D721Med (cell line): ENCODE measurements at regions not wholly inside any gene's neighbourhood (a gene's known extent, or its start where the extent isn't known, plus 50 kb on each side); places are given as distances from the start of the nearest gene placed in this dataset.

Experiments
- DNase-seq: peaks from one replicate; pipeline ENCODE4 v3.0.0; 2011; ENCODE audit warnings: low spot score; ENCODE audit not compliant: insufficient read length
- FAIRE-seq: peaks from 2 replicates; lab custom pipeline; 2011; peaks lifted over from hg19 to GRCh38; lab: Jason Lieb, UNC
- TF ChIP-seq, protein P1 (sequence below): IDR thresholded peaks from 2 replicates; pipeline ENCODE4 v1.5.1; 2012; ENCODE audit warnings: mild to moderate bottlenecking, control low read depth; ENCODE audit not compliant: insufficient read depth; ENCODE audit errors: missing control alignments

DNA sequence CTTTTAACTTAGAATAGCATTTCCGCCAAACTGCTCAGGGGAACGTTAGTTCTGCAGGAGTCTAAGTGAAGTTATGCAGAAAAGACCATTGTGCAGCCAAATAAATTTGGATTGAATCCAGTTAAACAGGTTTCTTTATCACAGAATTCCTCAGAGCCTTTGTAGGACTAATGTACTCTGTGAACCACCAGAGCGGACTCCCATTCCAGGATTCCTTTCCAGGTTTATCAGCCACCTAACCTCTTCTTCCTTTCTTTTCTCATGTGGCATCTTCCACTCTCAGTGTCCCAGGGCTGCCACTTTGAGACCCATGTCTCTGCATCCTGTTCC lies 350.4 kb downstream of the TSN start:
- FAIRE-seq (no peak), DNase-seq (no peak)
- TF ChIP-seq, protein P1, sequence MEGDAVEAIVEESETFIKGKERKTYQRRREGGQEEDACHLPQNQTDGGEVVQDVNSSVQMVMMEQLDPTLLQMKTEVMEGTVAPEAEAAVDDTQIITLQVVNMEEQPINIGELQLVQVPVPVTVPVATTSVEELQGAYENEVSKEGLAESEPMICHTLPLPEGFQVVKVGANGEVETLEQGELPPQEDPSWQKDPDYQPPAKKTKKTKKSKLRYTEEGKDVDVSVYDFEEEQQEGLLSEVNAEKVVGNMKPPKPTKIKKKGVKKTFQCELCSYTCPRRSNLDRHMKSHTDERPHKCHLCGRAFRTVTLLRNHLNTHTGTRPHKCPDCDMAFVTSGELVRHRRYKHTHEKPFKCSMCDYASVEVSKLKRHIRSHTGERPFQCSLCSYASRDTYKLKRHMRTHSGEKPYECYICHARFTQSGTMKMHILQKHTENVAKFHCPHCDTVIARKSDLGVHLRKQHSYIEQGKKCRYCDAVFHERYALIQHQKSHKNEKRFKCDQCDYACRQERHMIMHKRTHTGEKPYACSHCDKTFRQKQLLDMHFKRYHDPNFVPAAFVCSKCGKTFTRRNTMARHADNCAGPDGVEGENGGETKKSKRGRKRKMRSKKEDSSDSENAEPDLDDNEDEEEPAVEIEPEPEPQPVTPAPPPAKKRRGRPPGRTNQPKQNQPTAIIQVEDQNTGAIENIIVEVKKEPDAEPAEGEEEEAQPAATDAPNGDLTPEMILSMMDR, result no peak

- TF ChIP-seq, protein P1, result no peak
- DNase-seq, result no peak
- FAIRE-seq, result no peak
Observed at GRCh38 chr2:122108186-122108585, 352.7 kb downstream of the TSN start.

DNA sequence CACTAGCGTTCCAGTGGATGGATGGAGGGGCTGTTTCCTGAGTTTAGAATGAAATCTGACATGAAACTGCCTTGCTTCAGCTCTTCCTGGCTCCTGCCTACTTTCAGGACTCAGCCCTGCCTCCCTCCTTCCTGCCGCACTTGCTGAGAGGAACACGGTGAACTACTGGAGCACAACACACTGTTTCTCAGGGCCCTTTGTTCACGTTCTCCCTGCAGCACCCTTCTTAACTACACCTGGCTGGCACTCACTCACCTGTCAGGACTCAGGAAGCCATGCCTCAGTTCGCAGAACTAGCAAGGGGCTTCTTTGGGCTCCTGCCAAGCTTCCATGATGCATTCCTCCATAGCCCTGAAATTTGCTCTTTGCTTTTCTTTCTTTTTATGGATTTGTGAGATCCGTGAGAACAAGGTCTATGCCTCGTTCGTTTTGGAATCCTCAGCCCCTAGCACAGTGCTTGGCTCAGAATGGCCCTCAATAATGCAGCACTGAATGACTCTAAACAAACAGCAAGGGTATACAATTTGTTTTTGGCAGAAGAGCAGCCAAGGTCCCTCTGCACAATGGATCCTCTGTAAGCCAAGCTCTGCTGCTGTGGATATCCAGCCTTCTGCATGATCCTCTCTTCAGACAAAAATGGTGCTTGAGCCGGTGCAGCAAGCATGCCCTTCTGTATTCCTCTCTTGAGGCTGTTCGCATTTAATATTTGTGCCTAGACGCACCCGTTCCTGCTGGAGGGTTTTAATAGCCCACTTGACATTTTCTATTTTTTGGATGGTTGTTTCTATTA lies 357.0 kb downstream of the TSN start:
- FAIRE-seq (no peak), DNase-seq (no peak)
- TF ChIP-seq, protein P1, result no peak

GRCh38 chr2:122114421-122114820 lies 359.0 kb downstream of the TSN start:
- FAIRE-seq (no peak), DNase-seq (no peak)
- TF ChIP-seq, protein P1, result no peak

- no peak for DNase-seq
- FAIRE-seq, result no peak
- TF ChIP-seq, protein P1, result no peak
Observed at GRCh38 chr2:122117371-122117770, 361.9 kb downstream of the TSN start.

DNA sequence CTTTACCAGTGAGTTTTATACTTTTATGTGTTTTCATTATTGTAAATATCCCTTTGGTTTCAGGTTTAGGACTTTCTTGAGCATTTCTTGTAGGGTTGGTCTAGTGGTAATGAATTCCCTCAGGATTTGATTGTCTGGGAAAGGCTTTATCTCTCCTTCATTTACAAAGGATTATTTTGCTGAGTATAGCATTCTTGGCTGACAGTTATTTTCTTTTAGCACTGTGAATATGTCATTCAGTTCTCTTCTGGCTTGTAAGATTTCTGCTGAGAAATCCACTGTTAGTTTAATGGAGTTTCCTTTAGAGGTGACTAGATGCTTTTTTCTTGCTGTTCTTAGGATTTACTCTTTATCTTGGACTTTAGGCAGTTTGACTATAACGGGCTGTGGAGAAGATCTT lies 373.9 kb downstream of the TSN start:
- DNase-seq (no peak), FAIRE-seq (no peak)
- TF ChIP-seq, protein P1, result no peak

DNA sequence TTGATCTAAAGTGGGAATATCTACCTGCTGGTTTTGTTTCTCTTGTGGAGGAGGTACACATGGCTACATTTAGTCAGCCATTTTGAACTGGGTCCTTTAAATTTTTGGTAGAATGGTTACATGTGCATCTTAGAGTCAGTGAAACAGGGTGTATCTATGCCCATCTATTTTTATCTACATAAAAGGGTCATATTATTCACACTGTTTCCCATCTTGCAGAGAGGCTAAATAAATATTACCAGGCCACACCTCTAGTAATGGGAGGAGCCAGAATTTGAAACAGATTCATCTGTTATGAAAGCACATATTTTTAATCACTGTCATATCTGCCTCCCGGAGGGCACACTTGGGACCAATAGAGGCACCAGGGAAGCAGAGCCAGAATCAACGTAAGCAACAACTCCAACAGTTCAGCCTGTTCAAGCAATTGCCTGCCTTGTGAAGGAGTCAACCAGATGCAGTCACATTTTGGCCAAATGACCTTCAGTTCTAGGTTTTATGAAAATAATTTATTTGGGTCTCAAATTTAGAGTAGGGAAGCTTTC lies 376.8 kb downstream of the TSN start:
- TF ChIP-seq, protein P1, result no peak
- no peak for DNase-seq
- FAIRE-seq, result no peak
